Neural progenitor cell (in vitro differentiated cells): ENCODE measurements at regions not wholly inside any gene's neighbourhood (a gene's known extent, or its start where the extent isn't known, plus 50 kb on each side); places are given as distances from the start of the nearest gene placed in this dataset.

Source experiments
- DNase-seq: peaks from one replicate; pipeline ENCODE4 v3.0.0-alpha.2; 2016; ENCODE audit warnings: low spot score
- H2AFZ ChIP-seq: fragments of 200-600 bp; sonication (generic); replicated peaks from 2 replicates; pipeline ENCODE4 v1.6.1; 2016; ENCODE audit warnings: antibody characterized with exemption
- H3F3A ChIP-seq: fragments of 200-600 bp; sonication (generic); 2 replicates; pipeline ENCODE4 v1.6.1; 2016; ENCODE audit warnings: antibody characterized with exemption, low read depth
- H3K27ac ChIP-seq: fragments of 200-600 bp; sonication (generic); 2 replicates; pipeline ENCODE4 v1.5.1; 2016; ENCODE audit warnings: mild to moderate bottlenecking
- H3K27me3 ChIP-seq: fragments of 200-600 bp; sonication (generic); 2 replicates; pipeline ENCODE4 v1.6.1; 2016; ENCODE audit warnings: mild to moderate bottlenecking, moderate library complexity
- H3K36me3 ChIP-seq: fragments of 200-600 bp; sonication (generic); 2 replicates; pipeline ENCODE4 v1.5.1; 2016
- H3K4me1 ChIP-seq: fragments of 200-600 bp; sonication (generic); 2 replicates; pipeline ENCODE4 v1.6.1; 2016; ENCODE audit warnings: mixed run types
- H3K4me2 ChIP-seq: fragments of 200-600 bp; sonication (generic); 2 replicates; pipeline ENCODE4 v1.6.1; 2016
- H3K4me3 ChIP-seq: fragments of 200-600 bp; sonication (generic); 2 replicates; pipeline ENCODE4 v1.5.1; 2016
- H3K79me2 ChIP-seq: fragments of 200-600 bp; sonication (generic); 2 replicates; pipeline ENCODE4 v1.6.1; 2016; ENCODE audit warnings: low read depth
- H3K9ac ChIP-seq: fragments of 200-600 bp; sonication (generic); 2 replicates; pipeline ENCODE4 v1.6.1; 2016
- H3K9me3 ChIP-seq: fragments of 200-600 bp; sonication (generic); 2 replicates; pipeline ENCODE4 v1.5.1; 2016; ENCODE audit warnings: low read depth
- H4K20me1 ChIP-seq: fragments of 200-600 bp; sonication (generic); 2 replicates; pipeline ENCODE4 v1.6.1; 2016; ENCODE audit warnings: low read depth
- H3K27ac Mint-ChIP-seq: 3 replicates; pipeline ENCODE4 v1.8.0; 2021; ENCODE audit warnings: mixed read lengths
- H3K27me3 Mint-ChIP-seq: 2 replicates; pipeline ENCODE4 v1.8.0; 2022; ENCODE audit warnings: low read depth, mild to moderate bottlenecking, inconsistent platforms, moderate library complexity, mixed read lengths; ENCODE audit not compliant: insufficient read depth
- H3K36me3 Mint-ChIP-seq: 3 replicates; pipeline ENCODE4 v1.8.0; 2021; ENCODE audit warnings: mixed read lengths
- H3K4me1 Mint-ChIP-seq: 3 replicates; pipeline ENCODE4 v1.8.0; 2021; ENCODE audit warnings: mixed read lengths
- H3K4me3 Mint-ChIP-seq: 3 replicates; pipeline ENCODE4 v1.8.0; 2021; ENCODE audit warnings: mild to moderate bottlenecking, moderate library complexity, mixed read lengths
- H3K9me3 Mint-ChIP-seq: 3 replicates; pipeline ENCODE4 v1.8.0; 2020; ENCODE audit warnings: mixed read lengths
- CTCF ChIP-seq: fragments of 200-600 bp; sonication (generic); IDR thresholded peaks from 2 replicates; pipeline ENCODE4 v1.5.1; 2017; ENCODE audit warnings: antibody characterized with exemption, mild to moderate bottlenecking
- EZH2 ChIP-seq: fragments of 200-600 bp; sonication (generic); IDR thresholded peaks from 2 replicates; pipeline ENCODE4 v1.6.1; 2017; ENCODE audit warnings: antibody characterized with exemption, mild to moderate bottlenecking, moderate library complexity
- EZH2phosphoT487 ChIP-seq: fragments of 200-600 bp; sonication (generic); IDR thresholded peaks from 2 replicates; pipeline ENCODE4 v1.6.1; 2017; ENCODE audit warnings: antibody characterized with exemption

GRCh38 chr13:29922281-29922821 is 71.9 kb upstream of the UBL3 start:
- peaks cover 4% of the 10 kb centered on the region for H3K27me3 Mint-ChIP-seq
- Histone ChIP-seq H3K4me1 (peaks cover 3% of the 10 kb centered on the region), H3F3A (no peaks in the 10 kb centered on the region), H3K9ac (no peak overlapping the region), H4K20me1 (no peaks in the 10 kb centered on the region), H2AFZ (no peak overlapping the region), H3K79me2 (no peaks in the 10 kb centered on the region), H3K4me2 (no peak overlapping the region), H3K27ac (no peak overlapping the region), H3K9me3 (no peaks in the 10 kb centered on the region), H3K36me3 (no peaks in the 10 kb centered on the region), H3K27me3 (no peaks in the 10 kb centered on the region), H3K4me3 (no peak overlapping the region)
- TF ChIP-seq CTCF (no peak), EZH2phosphoT487 (no peak), EZH2 (no peak)
- no peak overlapping the region for H3K4me3 Mint-ChIP-seq
- H3K27ac Mint-ChIP-seq, result no peak overlapping the region
- H3K36me3 Mint-ChIP-seq, result no peaks in the 10 kb centered on the region
- peaks cover 22% of the 10 kb centered on the region for H3K4me1 Mint-ChIP-seq
- DNase-seq, result no peak
- no peaks in the 10 kb centered on the region for H3K9me3 Mint-ChIP-seq

GRCh38 chr13:29921542-29921941 is 71.1 kb upstream of the UBL3 start:
- Mint-ChIP-seq H3K27me3 (peaks cover 4% of the 10 kb centered on the region), H3K27ac (no peak overlapping the region), H3K4me3 (no peak overlapping the region), H3K36me3 (no peaks in the 10 kb centered on the region), H3K4me1 (peaks cover 22% of the 10 kb centered on the region), H3K9me3 (no peaks in the 10 kb centered on the region)
- no peak overlapping the region for H3K9ac ChIP-seq
- no peak for DNase-seq
- H3K79me2 ChIP-seq, result no peaks in the 10 kb centered on the region
- H3K27me3 ChIP-seq, result no peaks in the 10 kb centered on the region
- no peaks in the 10 kb centered on the region for H3F3A ChIP-seq
- H3K4me1 ChIP-seq, result peaks cover 3% of the 10 kb centered on the region
- H2AFZ ChIP-seq, result no peak overlapping the region
- H3K36me3 ChIP-seq, result no peaks in the 10 kb centered on the region
- H3K9me3 ChIP-seq, result no peaks in the 10 kb centered on the region
- no peaks in the 10 kb centered on the region for H4K20me1 ChIP-seq
- TF ChIP-seq CTCF, result no peak
- no peak overlapping the region for H3K27ac ChIP-seq
- no peak overlapping the region for H3K4me3 ChIP-seq
- H3K4me2 ChIP-seq, result no peak overlapping the region

GRCh38 chr13:29920025-29920643 is 69.7 kb upstream of the UBL3 start:
- no peak overlapping the region for H3K27ac ChIP-seq
- DNase-seq, result no peak
- H3K27me3 Mint-ChIP-seq, result peaks cover 6% of the 10 kb centered on the region

More at GRCh38 chr13:29920025-29920643, 69.7 kb upstream of the UBL3 start:
- TF ChIP-seq EZH2phosphoT487 (no peak), CTCF (no peak), EZH2 (no peak)
- Histone ChIP-seq H3K36me3 (no peaks in the 10 kb centered on the region), H4K20me1 (no peaks in the 10 kb centered on the region), H3K9ac (no peak overlapping the region), H3K4me3 (no peak overlapping the region), H3F3A (no peaks in the 10 kb centered on the region), H3K27me3 (no peaks in the 10 kb centered on the region), H3K4me2 (no peak overlapping the region), H3K4me1 (peaks cover 3% of the 10 kb centered on the region), H3K9me3 (no peaks in the 10 kb centered on the region), H3K79me2 (no peaks in the 10 kb centered on the region), H2AFZ (no peak overlapping the region)
- Mint-ChIP-seq H3K4me3 (no peak overlapping the region), H3K9me3 (no peaks in the 10 kb centered on the region), H3K27ac (no peak overlapping the region), H3K36me3 (no peaks in the 10 kb centered on the region), H3K4me1 (peaks cover 20% of the 10 kb centered on the region)
